H1 (cell line): ENCODE measurements at regions not wholly inside any gene's neighbourhood (a gene's known extent, or its start where the extent isn't known, plus 50 kb on each side); places are given as distances from the start of the nearest gene placed in this dataset.

Experiments
- ASH2L ChIP-seq: fragments of 200-600, 300-600 bp; sonication (generic); IDR thresholded peaks from one replicate; pipeline ENCODE4 v1.7.1; 2017; ENCODE audit warnings: low read length
- BRCA1 ChIP-seq: IDR thresholded peaks from 2 replicates; pipeline ENCODE4 v1.6.1; 2012; ENCODE audit warnings: low read depth, low read length, improper control_type of control experiment
- HDAC6 ChIP-seq: IDR thresholded peaks from one replicate; pipeline ENCODE4 v1.7.1; 2012; ENCODE audit warnings: low read depth, mild to moderate bottlenecking, inconsistent platforms, low read length, moderate library complexity
- POLR2A ChIP-seq, 2 experiments: IDR thresholded peaks; 1 replicate in 1 of 2; 2 replicates in 1 of 2; pipeline ENCODE4 v1.6.1; 2011; ENCODE audit warnings: low read depth in 2 of 2, low read length in 2 of 2, mild to moderate bottlenecking in 2 of 2; ENCODE audit errors: control extremely low read depth in 1 of 2
- POU5F1 ChIP-seq: IDR thresholded peaks from 2 replicates; pipeline ENCODE4 v1.6.1; 2011; ENCODE audit warnings: low read depth, mild to moderate bottlenecking, low read length, moderate library complexity
- RBBP5 ChIP-seq: IDR thresholded peaks from 2 replicates; pipeline ENCODE4 v1.7.1; 2012; ENCODE audit warnings: low read depth, mild to moderate bottlenecking, inconsistent platforms, low read length, moderate library complexity, borderline replicate concordance
- RXRA ChIP-seq: IDR thresholded peaks from 2 replicates; pipeline ENCODE4 v1.6.1; 2011; ENCODE audit warnings: low read depth, mild to moderate bottlenecking, low read length, moderate library complexity; ENCODE audit not compliant: insufficient read depth
- SIX5 ChIP-seq: IDR thresholded peaks from 2 replicates; pipeline ENCODE4 v1.6.1; 2011; ENCODE audit warnings: mild to moderate bottlenecking, low read depth, low read length
- SP1 ChIP-seq: IDR thresholded peaks from 2 replicates; pipeline ENCODE4 v1.6.1; 2011; ENCODE audit warnings: low read depth, low read length
- ZNF274 ChIP-seq: IDR thresholded peaks from 2 replicates; pipeline ENCODE4 v1.7.0; 2012; ENCODE audit warnings: low read length, borderline replicate concordance; ENCODE audit errors: extremely low read depth

GRCh38 chr6:14638435-14638905 is 520.9 kb downstream of the CD83 start (continued):
- TF ChIP-seq RXRA (no peak), HDAC6 (no peak), POU5F1 (no peak), RBBP5 (no peak), BRCA1 (no peak), SIX5 (no peak), ZNF274 (no peak), POLR2A (IDR thresholded peaks at IDR 0.05; ENCODE audit: control extremely low read depth in 1 of 2, low read depth in 2 of 2, low read length in 2 of 2) (no peak), SP1 (no peak), ASH2L (no peak)
- TF ChIP-seq, all 59 proteins: peak for 0
